GM12878 (cell line): ENCODE measurements at regions not wholly inside any gene's neighbourhood (a gene's known extent, or its start where the extent isn't known, plus 50 kb on each side); places are given as distances from the start of the nearest gene placed in this dataset.

Experiments
- ATAC-seq: fragments of 200-7000 bp; cut with Tn5 transposase; 3 replicates; pipeline ENCODE4 v1.9.1; 2020; ENCODE audit warnings: mild to moderate bottlenecking, moderate library complexity
- BruUV-seq: library from RNA; stranded (reverse); fragments of 400-500 nt; replicated peaks from 2 replicates; lab custom pipeline; 2021; lab: Mats Ljungman, UMichigan
- CTCF ChIA-PET: fragments of 300-600 bp; sonication (Branson Sonifier 250); formaldehyde crosslinking; extraction: SDS; loops from one replicate; lab custom pipeline; 2021; ENCODE audit warnings: inconsistent platforms; lab: Yijun Ruan, JAX
- POLR2A ChIA-PET: fragments of 350-600 bp; formaldehyde crosslinking; extraction: SDS; loops from one replicate; lab custom pipeline; 2021; ENCODE audit warnings: inconsistent platforms; lab: Charles Lee
- RAD21 ChIA-PET: fragments of 300-600 bp; sonication (Branson Sonifier 250); formaldehyde crosslinking; loops from one replicate; lab custom pipeline; 2023; ENCODE audit warnings: antibody characterized with exemption; ENCODE audit not compliant: unreplicated experiment; lab: Charles Lee
- SMC1A ChIA-PET: fragments of 300-600 bp; sonication (Branson Sonifier 250); formaldehyde crosslinking; loops from one replicate; lab custom pipeline; 2023; ENCODE audit not compliant: unreplicated experiment, uncharacterized antibody; lab: Charles Lee
- DNase-seq: peaks from one replicate; pipeline ENCODE4 v3.0.0-alpha.2; 2011; ENCODE audit warnings: low read depth, low spot score
- FAIRE-seq: peaks from 3 replicates; lab custom pipeline; 2011; peaks lifted over from hg19 to GRCh38; lab: Jason Lieb, UNC
- H2AFZ ChIP-seq: 2 replicates; pipeline ENCODE4 v1.6.0; 2011; ENCODE audit warnings: low read depth, low read length, control low read depth; ENCODE audit not compliant: control insufficient read depth
- H3K27ac ChIP-seq: 2 replicates; pipeline ENCODE4 v1.5.1; 2011; ENCODE audit warnings: control low read depth; ENCODE audit not compliant: control insufficient read depth, insufficient read depth
- H3K27me3 ChIP-seq, 2 experiments: replicated peaks in 1 of 2; 2 replicates each; pipeline versions ENCODE4 v1.6.0 to v1.6.1; 2011; ENCODE audit warnings: low read length in 1 of 2; ENCODE audit not compliant: control insufficient read depth in 2 of 2, insufficient read depth in 2 of 2
- H3K36me3 ChIP-seq, 2 experiments: 2 replicates each; pipeline ENCODE4 v1.5.1; 2011; ENCODE audit warnings: low read length in 1 of 2; ENCODE audit not compliant: control insufficient read depth in 2 of 2, insufficient read depth in 2 of 2
- H3K4me1 ChIP-seq: 2 replicates; pipeline ENCODE4 v1.6.1; 2011; ENCODE audit warnings: mild to moderate bottlenecking, low read length, moderate library complexity, mixed read lengths; ENCODE audit not compliant: control insufficient read depth, insufficient read depth
- H3K4me2 ChIP-seq: 2 replicates; pipeline ENCODE4 v1.6.0; 2011; ENCODE audit warnings: control low read depth; ENCODE audit not compliant: control insufficient read depth, insufficient read depth
- H3K4me3 ChIP-seq: fragments of 200-600 bp; sonication (generic); 2 replicates; pipeline ENCODE4 v1.5.1; 2016
- H3K79me2 ChIP-seq: 2 replicates; pipeline ENCODE4 v1.6.0; 2011; ENCODE audit warnings: low read length; ENCODE audit not compliant: control insufficient read depth, insufficient read depth
- H3K9ac ChIP-seq: 2 replicates; pipeline ENCODE4 v1.8.0; 2011; ENCODE audit warnings: low read length, control low read depth, mixed read lengths; ENCODE audit not compliant: control insufficient read depth, insufficient read depth
- H3K9me3 ChIP-seq: replicated peaks from 3 replicates; pipeline ENCODE4 v1.5.1; 2011; ENCODE audit warnings: mild to moderate bottlenecking, low read length; ENCODE audit not compliant: control insufficient read depth, insufficient read depth
- H4K20me1 ChIP-seq: 2 replicates; pipeline ENCODE4 v1.6.0; 2011; ENCODE audit not compliant: control insufficient read depth, insufficient read depth
- ASH2L ChIP-seq: fragments of 300-600, 200-600 bp; sonication (generic); IDR thresholded peaks from 2 replicates; pipeline ENCODE4 v1.6.1; 2017; ENCODE audit warnings: low read depth, mild to moderate bottlenecking, borderline replicate concordance
- CREB1 ChIP-seq: IDR thresholded peaks from 2 replicates; pipeline ENCODE4 v1.6.1; 2012; ENCODE audit warnings: low read depth, mild to moderate bottlenecking, inconsistent platforms
- HDGF ChIP-seq: fragments of 450-650 bp; IDR thresholded peaks from 2 replicates; pipeline ENCODE4 v1.6.1; 2016; ENCODE audit warnings: antibody characterized with exemption
- IRF4 ChIP-seq: IDR thresholded peaks from 2 replicates; pipeline ENCODE4 v1.6.1; 2011; ENCODE audit warnings: low read depth, low read length
- RAD21 ChIP-seq: IDR thresholded peaks from 2 replicates; pipeline ENCODE4 v1.6.1; 2011; ENCODE audit warnings: mild to moderate bottlenecking, low read depth, low read length, moderate library complexity; ENCODE audit not compliant: insufficient read depth
- RAD51 ChIP-seq: fragments of 450-650 bp; IDR thresholded peaks from 2 replicates; pipeline ENCODE4 v1.6.1; 2016; ENCODE audit warnings: moderate library complexity, mild to moderate bottlenecking, inconsistent platforms
- RB1 ChIP-seq: fragments of 450-650 bp; formaldehyde crosslinking; IDR thresholded peaks from 2 replicates; pipeline ENCODE4 v1.6.1; 2017; ENCODE audit warnings: mild to moderate bottlenecking, borderline replicate concordance
- SUPT20H ChIP-seq: IDR thresholded peaks from 2 replicates; pipeline ENCODE4 v1.6.1; 2011; ENCODE audit warnings: low read depth, mild to moderate bottlenecking, low read length, moderate library complexity, borderline replicate concordance; ENCODE audit not compliant: control insufficient read depth
- SUZ12 ChIP-seq: fragments of 200-600 bp; sonication (generic); IDR thresholded peaks from one replicate; pipeline ENCODE4 v1.6.1; 2018; ENCODE audit warnings: antibody characterized with exemption, mild to moderate bottlenecking; ENCODE audit not compliant: unreplicated experiment
- TBL1XR1 ChIP-seq: IDR thresholded peaks from 2 replicates; pipeline ENCODE4 v1.6.1; 2012; ENCODE audit warnings: low read depth, low read length, improper control_type of control experiment
- ZNF207 ChIP-seq: fragments of 450-650 bp; IDR thresholded peaks from 2 replicates; pipeline ENCODE4 v1.6.1; 2014; ENCODE audit warnings: antibody characterized with exemption, mild to moderate bottlenecking, borderline replicate concordance
- in situ Hi-C: fragments of 300-500 bp; cut with MboI; formaldehyde crosslinking; loops from 9 replicates; pipeline ENCODE4 v1.14.3; 2018; ENCODE audit warnings: mixed read lengths
- intact Hi-C: fragments of 100-400 bp; cut with micrococcal nuclease; formaldehyde crosslinking; loops from one replicate; pipeline ENCODE4 v1.14.2; 2022; ENCODE audit not compliant: unreplicated experiment

GRCh38 chr2:146665800-146666199, 1179.0 kb upstream of the ACVR2A start:
- ChIA-PET SMC1A (interaction anchor here (1.0 kb wide), 1 partner anchor 50 kb away, joined by 3 read pairs; no protein-coding TSS in a partner anchor), POLR2A (no interaction called here), CTCF (interaction anchor here (0.5 kb wide), 1 partner anchor 331 kb away, joined by 3 read pairs; no protein-coding TSS in a partner anchor), RAD21 (no interaction called here)
- TF ChIP-seq RB1, result no peak
- TF ChIP-seq RAD51, result no peak
- TF ChIP-seq SUZ12, result no peak
- no peak for TF ChIP-seq ASH2L
- no peak for TF ChIP-seq ZNF207
- TF ChIP-seq RAD21, result no peak
- no peak for TF ChIP-seq HDGF
- TF ChIP-seq SUPT20H, result no peak
- no peak for TF ChIP-seq CREB1
- no peak for TF ChIP-seq TBL1XR1
- TF ChIP-seq IRF4, result no peak
- Histone ChIP-seq H3K79me2 (no peaks in the 10 kb centered on the region), H3K4me3 (no peak overlapping the region), H3K9me3 (no peaks in the 10 kb centered on the region), H3K4me1 (no peaks in the 10 kb centered on the region), H3K9ac (no peak overlapping the region), H3K4me2 (no peak overlapping the region), H2AFZ (no peak overlapping the region), H3K27me3 (no peaks in the 10 kb centered on the region), H3K36me3 (no peaks in the 10 kb centered on the region), H4K20me1 (no peaks in the 10 kb centered on the region), H3K27ac (no peak overlapping the region)
- DNase-seq (no peak), ATAC-seq (no peak), FAIRE-seq (no peak)
- in situ Hi-C loops (no loop called here), intact Hi-C loops (no loop called here)
- no TSS peak for BruUV-seq
